Endothelial cell of umbilical vein (primary cell): ENCODE measurements at regions not wholly inside any gene's neighbourhood (a gene's known extent, or its start where the extent isn't known, plus 50 kb on each side); places are given as distances from the start of the nearest gene placed in this dataset.

Experiments
- BruUV-seq: library from RNA; stranded (reverse); fragments of 400-500 nt; replicated peaks from 2 replicates; lab custom pipeline; 2021; lab: Mats Ljungman, UMichigan
- CTCF ChIA-PET: fragments of 300-600, 350-600 bp; sonication (Branson Sonifier 250); formaldehyde crosslinking; loops from one replicate; lab custom pipeline; 2021; ENCODE audit warnings: antibody characterized with exemption, inconsistent platforms; lab: Charles Lee
- POLR2A ChIA-PET: fragments of 300-600, 350-600 bp; sonication (Branson Sonifier 250); formaldehyde crosslinking; loops from one replicate; lab custom pipeline; 2021; ENCODE audit warnings: antibody characterized with exemption, inconsistent platforms; lab: Charles Lee
- DNase-seq: peaks from one replicate; pipeline ENCODE4 v3.0.0-alpha.2; 2011; ENCODE audit warnings: low read depth, low spot score
- FAIRE-seq: peaks from 2 replicates; lab custom pipeline; 2011; peaks lifted over from hg19 to GRCh38; lab: Jason Lieb, UNC
- H2AFZ ChIP-seq: 2 replicates; pipeline ENCODE4 v1.6.0; 2012; ENCODE audit warnings: low read depth, low read length, control low read depth, inconsistent platforms
- H3K27ac ChIP-seq: 2 replicates; pipeline ENCODE4 v1.5.1; 2011; ENCODE audit warnings: low read depth, mild to moderate bottlenecking, control low read depth, low read length, moderate library complexity; ENCODE audit not compliant: insufficient read depth
- H3K27me3 ChIP-seq, 2 experiments: 2 replicates each; pipeline versions ENCODE4 v1.6.0 to v1.6.1; 2011; ENCODE audit warnings: low read length in 2 of 2, mixed read lengths in 1 of 2; ENCODE audit not compliant: control insufficient read depth in 2 of 2, insufficient read depth in 2 of 2
- H3K36me3 ChIP-seq, 2 experiments: 2 replicates in 1 of 2; 3 replicates in 1 of 2; pipeline ENCODE4 v1.5.1; 2011; ENCODE audit warnings: low read length in 2 of 2, mild to moderate bottlenecking in 1 of 2, moderate library complexity in 1 of 2; ENCODE audit not compliant: control insufficient read depth in 2 of 2, insufficient read depth in 2 of 2; ENCODE audit errors: extremely low read depth in 1 of 2
- H3K4me1 ChIP-seq: 3 replicates; pipeline ENCODE4 v1.5.1; 2011; ENCODE audit warnings: mild to moderate bottlenecking, low read length; ENCODE audit not compliant: control insufficient read depth, insufficient read depth; ENCODE audit errors: extremely low read depth
- H3K4me2 ChIP-seq: 2 replicates; pipeline ENCODE4 v1.6.1; 2011; ENCODE audit warnings: low read length, control low read depth, mixed read lengths; ENCODE audit not compliant: insufficient read depth
- H3K4me3 ChIP-seq, 3 experiments: fragments of 200-600 bp in 1 of 3; sonication (generic), shearing (Covaris generic) in 1 of 3; replicated peaks in 1 of 3; 2 replicates each; pipeline ENCODE4 v1.5.1; 2011 to 2016; ENCODE audit warnings: control low read depth in 3 of 3, low read length in 3 of 3, mild to moderate bottlenecking in 2 of 3, inconsistent platforms in 1 of 3, low read depth in 1 of 3, moderate library complexity in 1 of 3; ENCODE audit not compliant: insufficient read depth in 1 of 3
- H3K79me2 ChIP-seq: 2 replicates; pipeline ENCODE4 v1.6.0; 2012; ENCODE audit warnings: low read length, inconsistent platforms; ENCODE audit not compliant: control insufficient read depth, insufficient read depth
- H3K9ac ChIP-seq: replicated peaks from 2 replicates; pipeline ENCODE3; 2011; ENCODE audit warnings: low read length, control low read depth; ENCODE audit not compliant: insufficient read depth; ENCODE audit errors: extremely low read depth
- H3K9me1 ChIP-seq: replicated peaks from 3 replicates; pipeline ENCODE4 v1.6.0; 2011; ENCODE audit warnings: mild to moderate bottlenecking, low read length; ENCODE audit not compliant: control insufficient read depth, insufficient read depth; ENCODE audit errors: extremely low read depth
- H3K9me3 ChIP-seq: replicated peaks from 2 replicates; pipeline ENCODE4 v1.5.1; 2012; ENCODE audit warnings: low read length, inconsistent platforms; ENCODE audit not compliant: control insufficient read depth, insufficient read depth
- H4K20me1 ChIP-seq: replicated peaks from 2 replicates; pipeline ENCODE3; 2011; ENCODE audit warnings: mild to moderate bottlenecking, low read length; ENCODE audit not compliant: control insufficient read depth, insufficient read depth; ENCODE audit errors: extremely low read depth
- CTCF ChIP-seq, 2 donors: IDR thresholded peaks; 1 replicate in 1 of 2; 2 replicates in 1 of 2; pipeline ENCODE4 v1.5.1; 2011; ENCODE audit warnings: low read length in 2 of 2, mild to moderate bottlenecking in 2 of 2, moderate library complexity in 2 of 2, control low read depth in 1 of 2, inconsistent platforms in 1 of 2, low read depth in 1 of 2; ENCODE audit not compliant: insufficient read depth in 1 of 2; ENCODE audit errors: extremely low read depth in 1 of 2
- EZH2 ChIP-seq: IDR thresholded peaks from 2 replicates; pipeline ENCODE4 v1.6.1; 2012; ENCODE audit warnings: borderline replicate concordance, low read depth, mild to moderate bottlenecking, moderate library complexity, low read length, inconsistent platforms; ENCODE audit not compliant: severe bottlenecking
- FOS ChIP-seq: IDR thresholded peaks from 2 replicates; pipeline ENCODE4 v1.6.1; 2011; ENCODE audit warnings: mild to moderate bottlenecking, low read length, moderate library complexity, borderline replicate concordance; ENCODE audit not compliant: insufficient read depth
- GATA2 ChIP-seq: IDR thresholded peaks from 2 replicates; pipeline ENCODE4 v1.7.0; 2011; ENCODE audit warnings: low read depth, mild to moderate bottlenecking, moderate library complexity, mixed read lengths, low read length; ENCODE audit not compliant: insufficient read length, insufficient read depth
- JUN ChIP-seq: IDR thresholded peaks from 2 replicates; pipeline ENCODE4 v1.6.1; 2011; ENCODE audit warnings: borderline replicate concordance, low read depth; ENCODE audit not compliant: insufficient read length, insufficient read depth
- MAX ChIP-seq: IDR thresholded peaks from 2 replicates; pipeline ENCODE4 v1.6.1; 2011; ENCODE audit not compliant: insufficient read depth, insufficient read length
- MYC ChIP-seq: IDR thresholded peaks from one replicate; pipeline ENCODE4 v1.6.1; 2011; ENCODE audit warnings: mild to moderate bottlenecking, low read depth, low read length
- POLR2A ChIP-seq: IDR thresholded peaks from 2 replicates; pipeline ENCODE4 v1.6.1; 2012; ENCODE audit warnings: low read depth, mild to moderate bottlenecking, control low read depth, low read length
- POLR2AphosphoS5 ChIP-seq: IDR thresholded peaks from 2 replicates; pipeline ENCODE4 v1.6.1; 2012; ENCODE audit warnings: low read depth, mild to moderate bottlenecking, control low read depth, low read length, moderate library complexity; ENCODE audit not compliant: insufficient read depth
- dilution Hi-C: fragments of 300-500 bp; cut with MboI; formaldehyde crosslinking; loops from one replicate; pipeline ENCODE4 v1.15.0; 2019; ENCODE audit warnings: low sequenced_read_pairs; ENCODE audit not compliant: extremely low pct_ligation_motif_present
- intact Hi-C: fragments of 100-400 bp; cut with micrococcal nuclease; formaldehyde crosslinking; loops from one replicate; pipeline ENCODE4 v1.10.0; 2022

- Histone ChIP-seq H3K79me2 (no peaks in the 10 kb centered on the region), H3K36me3 (no peaks in the 10 kb centered on the region), H3K4me2 (no peak overlapping the region), H3K4me3 (no peak overlapping the region), H2AFZ (no peak overlapping the region), H3K9me3 (no peaks in the 10 kb centered on the region), H3K27ac (no peak overlapping the region), H3K4me1 (peaks cover 32% of the 10 kb centered on the region), H3K9me1 (no peaks in the 10 kb centered on the region), H3K9ac (no peak overlapping the region), H4K20me1 (no peaks in the 10 kb centered on the region), H3K27me3 (no peaks in the 10 kb centered on the region)
- dilution Hi-C loops = no loop called here
- intact Hi-C loops = no loop called here
- ChIA-PET CTCF (no interaction called here), POLR2A (no interaction called here)
- FAIRE-seq = no peak
- BruUV-seq = no TSS peak
- no peak for DNase-seq
- TF ChIP-seq GATA2 (no peak), MYC (no peak), EZH2 (no peak), CTCF (IDR thresholded peaks at IDR 0.05; ENCODE audit: extremely low read depth in 1 of 2, insufficient read depth in 1 of 2, low read depth in 1 of 2, low read length in 2 of 2) (no peak), MAX (no peak), FOS (no peak), POLR2A (no peak), JUN (no peak), POLR2AphosphoS5 (no peak)
Measured at GRCh38 chr7:113799896-113800295, 118.9 kb downstream of the PPP1R3A start.
